A549 (cell line): ENCODE measurements at regions not wholly inside any gene's neighbourhood (a gene's known extent, or its start where the extent isn't known, plus 50 kb on each side); places are given as distances from the start of the nearest gene placed in this dataset.

Source experiments
- CBX2 ChIP-seq: fragments of 200-600 bp; sonication (generic); IDR thresholded peaks from 2 replicates; pipeline ENCODE4 v1.6.1; 2016; ENCODE audit warnings: low read depth, mild to moderate bottlenecking, borderline replicate concordance
- CEBPB ChIP-seq, 2 experiments: fragments of >200 bp in 1 of 2; sonication (Bioruptor Twin) in 1 of 2; formaldehyde crosslinking in 1 of 2; IDR thresholded peaks; 2 replicates each; pipeline ENCODE4 v1.6.1; 2012 to 2016
- CTCF ChIP-seq: fragments of >200 bp; sonication (Bioruptor Twin); formaldehyde crosslinking; IDR thresholded peaks from 3 replicates; pipeline ENCODE4 v1.5.1; 2016
- E2F6 ChIP-seq: IDR thresholded peaks from 2 replicates; pipeline ENCODE4 v1.6.1; 2012; ENCODE audit warnings: low read depth, borderline replicate concordance
- HDAC2 ChIP-seq: fragments of 200-600 bp; sonication (generic); IDR thresholded peaks from 2 replicates; pipeline ENCODE4 v1.6.1; 2016
- KDM5A ChIP-seq: fragments of 200-600 bp; sonication (generic); IDR thresholded peaks from 2 replicates; pipeline ENCODE4 v1.6.1; 2016; ENCODE audit warnings: antibody characterized with exemption, mild to moderate bottlenecking
- MAFK ChIP-seq: fragments of 450-650 bp; IDR thresholded peaks from 2 replicates; pipeline ENCODE4 v1.6.1; 2014; ENCODE audit not compliant: partially characterized antibody
- MAX ChIP-seq: IDR thresholded peaks from 2 replicates; pipeline ENCODE4 v1.6.1; 2012
- POLR2A ChIP-seq: IDR thresholded peaks from 2 replicates; pipeline ENCODE4 v1.6.1; 2012; ENCODE audit warnings: mild to moderate bottlenecking, low read length
- POLR2AphosphoS2 ChIP-seq: conservative IDR thresholded peaks from 2 replicates; pipeline ENCODE4 v1.6.1; 2012; ENCODE audit warnings: low read length, improper control_type of control experiment, inconsistent platforms
- REST ChIP-seq: fragments of 200-600 bp; sonication (generic); IDR thresholded peaks from 2 replicates; pipeline ENCODE4 v1.6.1; 2016; ENCODE audit warnings: antibody characterized with exemption, mild to moderate bottlenecking, moderate library complexity
- RFX5 ChIP-seq: fragments of 450-650 bp; IDR thresholded peaks from 2 replicates; pipeline ENCODE4 v1.7.1; 2014; ENCODE audit warnings: antibody characterized with exemption, mild to moderate bottlenecking, moderate library complexity
- ZNF302 ChIP-seq: fragments of 250-450 bp; sonication (Bioruptor Pico); IDR thresholded peaks from 2 replicates; pipeline ENCODE4 v1.9.0; 2021; ENCODE audit warnings: inconsistent platforms, mild to moderate bottlenecking, moderate library complexity

- TF ChIP-seq POLR2A: no peak
- no peak for TF ChIP-seq REST
- TF ChIP-seq RFX5: no peak
- no peak for TF ChIP-seq POLR2AphosphoS2
- TF ChIP-seq CTCF: no peak
- TF ChIP-seq E2F6: no peak
- TF ChIP-seq MAFK: no peak
- TF ChIP-seq ZNF302: no peak
- no peak for TF ChIP-seq CEBPB (IDR thresholded peaks at IDR 0.05)
- no peak for TF ChIP-seq CBX2
- no peak for TF ChIP-seq KDM5A
- TF ChIP-seq HDAC2: no peak
- TF ChIP-seq MAX: no peak
These were observed 198.0 kb upstream of the COX10 start for GRCh38 chr17:13871261-13871660.
